Hematopoietic multipotent progenitor cell treated with erythropoietin and hydrocortisone succinate and interleukin-3 and kit ligand, for 17 days (in vitro differentiated cells): ENCODE measurements at regions not wholly inside any gene's neighbourhood (a gene's known extent, or its start where the extent isn't known, plus 50 kb on each side); places are given as distances from the start of the nearest gene placed in this dataset.

Experiments used
- DNase-seq: peaks from one replicate; pipeline ENCODE4 v3.0.0-alpha.2; 2015; ENCODE audit warnings: low spot score

DNA sequence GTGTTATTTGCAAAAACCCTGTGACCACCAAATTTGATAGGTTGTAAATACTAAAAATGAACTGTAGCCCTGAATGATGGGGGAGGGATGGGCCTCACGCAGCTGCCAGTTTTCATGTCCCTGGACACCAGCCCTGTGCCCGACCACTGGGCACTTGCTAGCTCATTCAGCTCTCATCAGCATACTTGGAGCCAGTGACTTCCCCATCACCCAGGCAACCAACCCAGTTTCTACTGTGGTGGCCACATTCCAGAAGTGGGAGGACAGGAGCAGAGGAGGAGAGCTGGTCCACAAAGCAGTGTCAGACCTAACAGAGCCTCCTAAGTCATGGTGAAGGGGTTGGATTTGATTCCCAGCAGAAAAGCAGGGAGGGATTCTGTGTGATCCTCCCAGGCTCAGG lies 128.2 kb downstream of the CPEB2 start:
- no peak for DNase-seq

DNA sequence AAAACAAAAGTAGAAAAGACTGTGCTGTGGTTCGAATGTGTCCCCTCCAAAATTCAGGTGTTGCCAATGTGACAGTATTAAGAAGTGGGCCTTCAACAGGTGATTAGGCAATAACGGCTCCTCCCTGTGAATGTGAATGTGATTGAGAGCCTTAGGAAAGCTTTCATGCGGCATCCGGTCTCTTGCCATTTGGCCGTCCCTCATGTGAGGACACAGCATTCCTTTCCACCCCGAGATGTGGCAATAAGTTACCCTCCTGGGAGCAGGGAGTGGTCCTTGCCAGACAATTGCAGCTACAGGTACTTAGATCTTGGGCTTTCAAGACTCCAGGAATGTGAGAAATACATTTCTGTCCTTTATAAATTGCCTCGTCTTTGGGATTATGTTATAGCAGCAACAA lies 129.3 kb downstream of the CPEB2 start:
- DNase-seq, result no peak

DNA sequence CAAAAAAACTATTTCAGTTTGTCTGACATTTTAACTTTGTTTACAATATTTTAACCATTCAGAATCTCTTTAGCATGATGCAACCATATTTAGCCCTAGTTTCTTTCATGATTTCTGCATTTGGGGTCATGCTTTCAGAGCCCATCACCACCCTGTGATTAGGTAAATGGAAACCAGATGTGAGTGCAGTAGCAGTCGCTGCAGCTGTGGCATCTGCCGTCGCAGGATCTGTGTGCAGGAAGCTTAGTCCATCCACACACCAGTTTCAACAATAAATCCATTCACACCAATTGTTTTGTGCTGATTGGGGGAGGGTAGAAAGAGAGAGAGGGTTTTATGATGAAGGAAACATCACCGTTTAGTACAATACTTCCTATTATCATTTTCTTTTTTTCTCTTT lies 130.5 kb downstream of the CPEB2 start:
- DNase-seq, result no peak

DNA sequence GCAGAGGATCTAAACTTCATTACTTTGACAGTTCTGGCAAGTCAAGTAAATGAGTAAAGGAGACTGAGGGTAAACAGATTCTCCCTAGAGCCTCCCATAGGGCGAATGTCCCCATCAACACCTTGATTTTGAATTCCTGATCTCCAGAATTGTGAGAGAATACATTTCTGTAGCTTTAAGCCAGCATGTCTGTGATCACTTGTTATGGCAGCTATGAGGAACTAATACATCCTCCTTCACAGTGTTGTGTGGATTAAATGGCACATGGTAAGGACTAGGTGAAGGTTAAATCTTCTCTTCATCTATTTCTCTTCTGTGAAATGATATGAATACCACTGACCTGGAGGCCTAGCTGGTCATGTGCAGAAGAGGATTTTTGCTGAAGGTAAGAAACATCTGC lies 137.3 kb downstream of the CPEB2 start:
- no peak for DNase-seq

DNA sequence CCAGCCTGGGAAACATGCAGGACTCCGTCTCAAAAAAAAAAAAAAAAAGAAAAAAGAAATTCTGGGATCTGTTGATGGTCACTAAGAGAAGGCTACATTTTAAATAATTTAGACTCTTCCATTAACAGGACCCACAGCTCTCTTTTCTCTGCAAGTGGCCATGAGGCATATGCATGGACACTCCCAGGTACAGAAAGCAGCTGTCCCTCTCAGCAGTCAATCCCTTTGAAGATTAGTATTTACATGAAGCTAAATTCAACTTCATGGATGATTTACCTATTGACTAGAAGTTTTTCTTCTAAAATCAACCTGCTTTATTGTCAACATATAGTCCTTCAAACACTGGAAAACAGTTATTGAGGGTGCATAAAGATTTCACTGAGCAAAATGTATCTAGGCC lies 139.9 kb downstream of the CPEB2 start:
- DNase-seq, result no peak

DNA sequence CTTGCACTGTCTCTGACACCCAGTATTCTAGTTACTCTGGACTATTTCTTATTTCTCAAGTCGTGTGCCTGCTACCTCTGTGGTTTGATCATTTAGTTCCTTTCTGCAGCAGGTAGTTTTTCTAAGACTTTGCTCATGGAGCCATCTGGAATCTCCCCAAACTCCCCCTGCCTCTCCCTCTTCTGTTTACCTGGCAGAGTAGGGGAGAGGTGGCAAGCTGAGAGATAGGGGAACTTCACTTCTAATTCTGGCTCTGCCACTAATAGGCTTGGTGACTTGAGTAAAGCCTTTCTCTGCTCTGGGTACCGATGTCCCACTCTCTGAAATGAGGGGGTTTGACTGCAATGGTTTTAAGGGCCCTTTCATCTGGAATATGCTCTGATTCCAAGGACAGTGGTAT lies 141.3 kb downstream of the CPEB2 start:
- no peak for DNase-seq

DNA sequence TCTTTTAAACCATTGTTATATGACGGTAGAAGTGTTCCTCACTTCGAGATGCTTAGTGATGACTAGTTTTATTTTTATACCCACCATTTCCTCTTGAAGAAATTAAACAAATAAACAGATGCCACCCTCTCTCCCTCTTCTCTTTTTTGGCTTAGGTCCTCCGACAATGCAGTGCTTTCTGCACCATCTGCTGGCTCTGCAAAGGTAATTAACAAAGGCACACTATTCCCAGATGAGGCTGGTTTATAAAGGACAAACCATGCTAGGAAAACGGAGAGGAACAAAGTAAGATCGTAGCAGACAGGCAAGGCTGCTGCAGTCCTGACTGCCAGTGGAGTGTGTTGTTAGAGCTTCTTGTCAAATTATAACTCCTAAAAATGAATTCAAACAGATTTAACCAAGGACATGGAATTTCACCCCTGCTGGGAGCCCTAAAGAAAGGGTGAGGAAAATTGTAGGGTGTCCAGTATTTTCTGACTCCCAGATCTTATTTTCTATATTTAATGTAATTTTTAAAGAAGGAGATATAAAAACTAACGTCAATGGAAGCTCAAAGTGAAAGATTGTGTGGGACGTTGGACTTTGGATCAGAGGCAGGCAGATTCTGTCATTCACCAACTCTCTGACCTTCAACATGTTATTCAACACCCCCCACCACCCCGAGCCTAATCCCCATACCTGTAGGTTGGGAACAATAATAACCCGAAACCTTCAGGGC lies 142.1 kb downstream of the CPEB2 start:
- DNase-seq, result no peak

DNA sequence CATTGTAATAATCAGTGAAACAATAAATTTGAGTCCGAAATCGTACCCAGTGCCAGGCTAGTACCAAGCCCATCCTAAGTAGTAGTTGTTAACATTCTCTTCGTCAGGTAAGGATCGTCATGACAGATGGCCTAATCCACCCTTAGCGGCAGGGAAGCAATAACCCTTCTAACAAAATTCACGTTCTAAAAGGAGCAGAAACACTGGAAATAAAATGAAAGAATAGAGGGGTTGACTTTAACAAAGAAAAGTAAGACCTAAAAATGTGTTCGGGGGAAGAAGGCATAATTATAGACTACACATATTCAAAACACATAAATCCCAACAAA lies 142.7 kb downstream of the CPEB2 start:
- DNase-seq, result no peak

DNA sequence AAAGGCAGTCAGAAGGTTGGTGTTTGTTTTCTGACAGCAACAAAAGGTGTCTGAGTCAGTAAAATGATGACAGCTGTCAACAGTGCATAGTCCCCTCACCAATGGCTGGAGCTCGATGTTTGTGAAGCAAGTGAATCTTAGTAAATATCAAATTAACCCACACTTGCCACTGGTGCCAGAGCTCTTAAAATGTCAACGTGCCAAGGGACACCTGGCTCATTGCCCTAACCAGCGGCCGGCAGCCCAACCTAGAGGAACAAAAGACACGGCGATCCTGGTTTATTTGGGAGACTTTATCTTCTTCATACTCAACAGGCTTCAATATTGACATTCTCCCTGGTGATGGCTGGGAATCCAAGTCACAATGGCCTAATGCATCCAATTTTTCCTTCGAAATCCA lies 143.4 kb downstream of the CPEB2 start:
- no peak for DNase-seq

DNA sequence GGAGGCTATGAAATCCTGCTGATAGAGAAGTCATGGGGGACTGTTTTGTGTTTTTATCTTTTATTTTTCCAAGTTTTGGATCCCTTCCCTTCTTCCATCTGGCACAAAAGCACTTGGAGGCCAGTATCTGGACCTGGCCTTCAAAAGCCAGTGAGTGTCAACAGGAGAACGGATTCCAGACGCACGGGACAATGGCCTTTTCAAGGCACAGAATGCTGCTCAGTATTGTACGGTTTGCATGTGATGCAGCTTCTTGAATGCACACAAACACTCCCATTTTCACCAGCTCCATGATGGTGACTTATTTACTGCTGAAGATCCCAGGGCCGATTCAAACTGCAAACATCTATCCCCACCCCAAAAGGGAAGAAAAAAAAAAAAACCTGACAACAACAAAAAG lies 145.4 kb downstream of the CPEB2 start:
- no peak for DNase-seq

DNA sequence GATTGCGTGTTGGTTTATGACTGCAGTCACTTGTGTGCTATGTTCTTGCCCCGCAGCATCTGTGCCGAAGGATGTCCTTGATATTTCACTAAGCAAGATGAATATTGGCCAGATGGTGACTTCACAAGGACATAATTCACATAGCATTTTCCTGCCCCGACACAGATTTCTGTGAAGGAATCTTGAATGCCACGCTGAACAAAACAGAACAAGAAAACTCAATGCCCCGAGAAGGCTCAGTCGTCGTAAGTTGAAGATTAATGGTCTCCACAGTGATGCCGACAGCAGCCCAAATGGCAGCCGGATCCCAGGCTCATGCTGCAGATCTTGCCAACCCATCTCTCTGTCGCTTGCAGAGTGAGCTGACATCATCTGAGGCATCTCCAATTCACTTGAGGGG lies 145.9 kb downstream of the CPEB2 start:
- no peak for DNase-seq

DNA sequence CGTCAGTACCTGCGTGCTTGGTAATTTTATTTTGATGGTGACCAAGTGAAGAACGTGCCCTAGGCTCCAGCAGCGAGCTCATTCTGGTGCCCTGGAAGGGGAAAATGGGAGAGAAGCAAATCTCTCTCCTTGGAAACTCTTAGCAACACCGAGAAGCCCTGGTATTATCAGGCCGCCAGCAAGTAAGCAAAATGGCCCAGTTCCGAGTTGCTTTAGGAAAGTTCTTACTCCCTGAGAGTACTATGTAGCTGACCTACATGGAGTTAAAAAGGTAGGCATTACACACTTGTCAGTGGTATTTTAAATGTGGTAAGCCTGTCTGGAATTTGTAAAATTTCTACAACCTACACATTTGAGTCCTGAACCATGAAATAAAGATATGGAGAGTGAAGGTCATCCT lies 146.4 kb downstream of the CPEB2 start:
- DNase-seq, result no peak

DNA sequence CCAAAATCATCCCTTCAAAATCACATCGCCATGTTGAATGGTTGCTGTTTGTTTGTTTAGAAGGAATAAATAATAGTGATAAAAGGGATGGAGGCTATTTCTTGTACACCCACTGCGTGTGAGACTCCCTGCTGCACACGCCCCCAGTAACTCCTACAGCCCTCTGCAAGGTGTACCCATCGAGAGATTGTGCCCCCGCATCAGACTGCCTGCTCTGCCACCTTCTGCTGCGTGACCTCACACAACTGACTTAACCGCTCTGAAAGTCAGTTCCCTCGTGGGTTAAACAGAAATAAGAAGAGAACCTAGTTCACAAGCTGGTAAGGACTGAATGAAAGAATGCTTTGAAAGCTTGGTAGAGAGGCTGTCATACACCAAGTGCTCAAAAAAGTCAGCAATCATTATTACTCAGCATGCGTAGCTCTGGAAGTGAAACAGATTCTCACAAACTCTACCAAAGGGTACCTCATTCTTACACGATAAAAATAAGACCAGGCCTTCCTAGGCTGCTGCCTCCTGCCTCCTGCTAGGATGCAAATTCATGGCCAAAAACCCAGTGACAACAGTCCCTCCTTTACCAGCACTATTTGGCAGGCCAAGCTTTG lies 147.1 kb downstream of the CPEB2 start:
- no peak for DNase-seq

DNA sequence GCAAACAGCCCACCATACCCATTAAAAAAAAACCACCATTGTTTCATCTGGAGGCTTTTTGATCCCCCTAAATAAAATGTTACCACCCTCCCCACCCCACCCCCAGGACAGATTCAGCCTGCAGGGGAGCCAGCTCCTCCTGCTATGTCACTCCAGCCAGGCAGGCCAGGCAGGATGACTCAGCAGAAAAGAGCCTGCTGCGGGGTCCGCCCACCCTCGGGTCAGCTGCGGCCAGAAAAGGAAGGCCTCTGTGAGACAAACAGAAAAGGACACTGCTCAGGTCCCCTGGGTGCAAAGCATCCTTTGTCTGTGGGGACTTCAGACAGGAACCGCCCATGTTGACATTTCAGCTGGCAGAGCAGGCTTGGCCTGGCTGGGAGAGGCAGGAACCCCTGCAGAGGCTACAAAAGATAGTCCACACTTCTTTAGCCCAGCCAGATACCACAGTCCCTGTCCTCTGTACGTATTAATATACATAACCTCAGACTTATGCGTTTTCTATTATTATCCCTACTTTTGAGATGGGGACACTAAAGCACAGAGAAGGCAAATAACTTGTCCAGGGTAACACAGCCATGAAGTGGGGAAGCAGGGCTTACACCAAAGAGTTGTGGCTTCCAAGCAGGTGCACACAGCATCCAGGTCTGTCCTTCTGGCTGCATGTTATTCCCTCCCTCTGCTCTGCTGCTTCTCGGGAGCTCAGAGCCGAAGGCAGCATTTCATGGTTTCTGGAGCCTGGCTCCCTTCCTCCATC lies 147.7 kb downstream of the CPEB2 start:
- DNase-seq, result peak; percentile 87

DNA sequence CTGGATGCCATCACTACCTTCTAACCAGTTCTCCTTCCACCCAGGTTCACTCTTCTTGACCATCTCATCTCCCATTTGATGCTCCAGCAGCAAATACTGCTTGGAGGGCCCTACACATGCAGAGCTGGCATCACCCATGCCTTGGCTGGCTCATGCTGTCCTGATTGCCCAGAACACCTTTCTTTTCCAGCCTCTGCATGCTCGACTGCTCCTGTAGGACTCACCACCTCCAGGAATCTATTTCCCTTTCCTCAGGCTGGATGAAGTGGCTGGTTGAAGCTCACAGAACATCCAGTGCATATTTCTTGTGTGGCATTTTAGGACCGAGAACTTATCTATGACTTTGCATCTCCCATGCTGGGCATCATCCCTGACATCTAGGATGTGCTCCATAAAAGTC lies 148.3 kb downstream of the CPEB2 start:
- DNase-seq, result no peak

DNA sequence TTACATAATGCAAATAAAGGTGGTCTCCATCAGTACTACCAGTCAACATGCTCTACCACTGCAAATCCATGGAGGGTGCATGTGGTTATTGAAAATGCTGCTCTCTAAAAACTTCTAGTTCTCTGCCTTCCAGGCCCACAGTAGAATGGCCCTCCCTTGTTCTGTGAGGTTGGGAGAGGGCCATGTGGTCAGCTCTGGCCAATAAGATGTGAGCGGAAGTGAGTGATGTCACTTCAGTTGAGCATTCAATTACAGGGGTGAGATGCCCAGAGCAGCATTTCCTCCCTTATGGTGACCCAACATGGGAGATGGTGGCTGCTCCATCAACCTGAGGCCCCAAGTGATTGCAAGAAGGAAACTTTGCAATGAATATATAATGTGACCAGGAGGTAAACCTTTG lies 148.8 kb downstream of the CPEB2 start:
- no peak for DNase-seq

DNA sequence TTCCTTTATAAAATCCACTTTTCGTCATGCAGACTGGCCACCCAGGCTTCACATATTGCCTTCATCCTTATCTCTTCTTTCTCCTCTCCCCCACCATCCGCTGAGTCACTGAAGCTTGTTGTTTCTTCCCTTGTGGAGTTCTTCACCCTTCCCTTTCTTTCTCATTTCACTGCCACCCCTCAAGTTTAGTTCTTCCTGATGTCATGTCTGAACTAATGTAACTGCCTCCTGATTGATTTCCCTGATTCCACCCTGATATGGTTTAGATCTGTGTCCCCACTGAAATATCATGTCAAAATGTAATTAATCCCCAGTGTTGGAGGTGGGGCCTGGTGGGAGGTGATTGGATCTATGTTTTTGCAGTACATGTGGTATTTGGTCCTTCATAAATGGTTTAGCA lies 151.4 kb downstream of the CPEB2 start:
- DNase-seq, result peak; percentile 28

DNA sequence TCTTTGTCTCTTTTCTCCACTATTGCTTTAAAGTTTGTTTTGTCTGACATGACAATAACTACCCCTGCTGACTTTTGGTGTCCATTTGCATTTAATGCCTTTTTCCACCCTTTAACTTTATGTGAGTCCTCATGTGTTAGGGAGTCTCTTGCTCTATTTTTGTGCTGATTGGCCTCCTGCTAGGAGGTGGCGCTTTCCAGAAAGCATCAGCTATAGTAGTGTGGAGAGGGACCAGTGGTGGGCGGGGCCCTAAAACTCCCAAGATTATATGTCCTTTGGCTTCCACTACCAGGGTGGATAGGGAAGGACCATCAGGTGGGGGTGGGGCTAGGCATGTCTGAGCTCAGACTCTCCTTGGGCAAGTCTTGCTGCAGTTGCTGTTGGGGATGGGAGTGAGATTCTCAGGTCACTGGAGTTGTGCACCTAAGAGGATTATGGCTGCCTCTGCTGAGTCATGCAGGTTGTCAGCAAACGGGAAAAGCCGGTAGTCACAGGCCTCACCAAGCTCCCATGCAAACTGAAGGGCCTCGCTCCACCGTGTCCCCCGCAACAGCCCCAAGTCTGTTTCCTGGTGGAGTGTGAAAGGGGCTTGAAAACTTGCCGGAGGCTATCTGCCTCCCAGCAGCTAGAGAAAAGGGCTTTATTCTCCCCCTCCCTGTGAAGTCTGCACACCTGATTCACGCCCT lies 156.3 kb downstream of the CPEB2 start:
- no peak for DNase-seq

DNA sequence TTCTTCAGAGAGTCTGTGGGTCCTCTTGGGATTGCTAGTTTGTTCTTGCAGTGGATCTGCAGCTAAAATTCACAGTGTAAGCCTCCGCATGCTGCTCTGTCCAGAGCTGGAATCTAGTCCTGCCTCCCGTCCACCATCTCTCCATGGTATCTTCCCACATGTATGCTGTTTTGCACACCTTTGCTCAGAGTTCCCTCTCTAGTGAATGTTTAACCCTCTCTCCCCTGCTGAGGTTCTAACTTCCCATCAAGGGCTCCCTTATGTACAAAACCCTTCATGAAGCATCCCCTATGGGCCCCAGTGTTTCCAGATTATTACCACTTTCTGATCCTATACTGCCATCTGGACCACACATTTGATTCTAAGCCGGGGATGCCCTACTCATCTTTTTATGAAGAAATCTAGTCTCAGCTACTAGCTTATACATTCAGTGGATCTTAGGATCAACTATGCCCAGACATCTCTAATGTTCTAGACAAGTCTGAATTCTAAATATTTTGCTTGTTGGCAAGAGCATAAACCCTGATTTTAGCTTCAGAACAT lies 157.3 kb downstream of the CPEB2 start:
- DNase-seq, result no peak

DNA sequence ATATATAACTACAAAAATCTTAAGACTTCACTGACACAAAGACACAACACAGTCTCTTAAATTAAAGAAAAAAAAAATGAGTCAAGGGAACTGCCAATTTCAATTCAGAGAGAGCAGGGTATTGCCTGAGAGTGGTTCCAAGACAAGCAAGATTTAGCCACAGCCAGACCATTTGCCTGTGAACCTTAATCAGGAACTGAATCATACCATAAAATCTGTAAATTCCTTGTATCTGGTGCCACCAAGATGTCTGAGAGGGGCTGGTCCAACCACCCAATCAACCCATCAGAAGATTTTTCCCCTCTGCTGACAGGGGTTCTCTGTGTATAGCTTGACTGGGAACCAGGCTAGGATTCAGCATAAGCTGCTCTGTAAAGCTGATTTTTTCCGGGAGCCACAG lies 159.2 kb downstream of the CPEB2 start:
- no peak for DNase-seq

DNA sequence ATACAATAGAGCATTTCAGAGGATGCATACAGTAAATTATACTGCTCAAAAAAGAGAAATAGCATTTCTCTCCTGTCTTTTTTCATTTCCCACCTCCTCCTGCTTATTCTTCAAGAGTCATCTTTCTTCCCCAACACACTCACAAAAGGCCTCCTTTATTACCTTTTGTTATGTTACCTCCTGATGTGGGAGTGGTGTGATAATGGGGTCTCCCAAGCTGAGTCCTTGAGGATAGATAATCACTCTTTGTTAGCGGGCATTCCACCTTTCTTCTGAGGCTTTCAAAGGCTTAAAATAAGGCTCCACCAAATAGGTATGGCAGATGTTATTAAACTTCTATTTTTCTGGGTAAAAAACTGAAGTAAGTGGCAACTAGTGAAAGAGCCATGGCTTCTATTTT lies 159.8 kb downstream of the CPEB2 start:
- no peak for DNase-seq

DNA sequence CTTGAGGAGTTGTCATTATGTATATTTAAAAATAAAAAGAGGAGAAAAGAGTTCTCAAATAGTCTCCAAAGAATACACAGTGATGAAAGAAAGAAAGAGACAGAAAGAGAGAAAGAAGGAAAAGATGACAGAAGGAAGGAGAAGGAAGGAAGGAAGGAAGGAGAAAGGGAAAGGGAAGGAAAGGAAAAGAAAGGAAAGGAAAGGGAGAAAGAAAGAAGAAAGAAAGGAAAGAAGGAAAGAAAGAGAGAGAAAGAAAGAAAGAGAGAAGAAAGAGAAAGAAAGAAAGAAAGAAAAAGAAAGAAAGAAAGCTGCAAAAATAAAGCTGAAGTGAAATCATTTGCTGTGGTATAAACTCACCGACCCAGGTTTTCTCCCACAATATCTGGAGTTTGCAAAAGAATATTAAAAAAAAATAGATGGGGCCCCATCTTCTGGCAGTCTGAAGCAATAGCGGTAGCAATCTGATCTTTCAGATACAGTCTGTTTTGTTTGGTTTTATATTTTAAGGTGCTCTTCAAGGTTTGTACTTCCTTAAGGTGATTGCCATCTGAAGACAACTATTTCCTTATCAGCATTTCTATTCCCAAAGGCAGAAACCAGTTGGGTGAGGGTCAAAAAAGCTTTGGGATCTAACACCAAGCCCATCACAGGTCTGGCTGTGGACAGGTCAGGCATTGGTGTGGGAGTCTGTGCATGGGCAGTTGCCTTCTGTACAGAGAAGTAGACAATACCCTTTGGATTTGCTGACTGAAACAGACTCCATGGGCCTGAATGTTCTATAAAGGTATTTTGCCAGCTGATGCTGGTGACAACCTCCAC lies 160.4 kb downstream of the CPEB2 start:
- DNase-seq, result peak; percentile 25
